ENCODE measurements at regions not wholly inside any gene's neighbourhood (a gene's known extent, or its start where the extent isn't known, plus 50 kb on each side); places are given as distances from the start of the nearest gene placed in this dataset.

DNA sequence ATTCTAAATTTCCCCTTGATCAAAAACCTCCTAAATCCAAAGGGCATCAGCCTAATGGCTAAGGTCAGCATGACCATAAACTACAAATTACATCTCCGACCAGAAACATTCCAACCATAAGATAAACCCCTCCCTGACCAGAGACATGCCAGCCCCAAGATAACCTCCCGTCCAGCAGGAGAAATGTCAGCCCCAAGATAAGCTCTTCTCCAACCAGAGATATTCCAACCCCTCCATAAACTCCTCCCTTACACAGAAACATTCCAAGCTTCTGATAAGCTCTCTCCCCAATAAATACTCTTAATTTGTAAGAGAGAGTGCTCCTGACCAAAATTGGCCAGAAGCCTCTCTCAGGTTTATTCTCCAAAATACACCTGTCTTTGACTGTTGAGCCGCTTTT, 274.0 kb downstream of the RNF152 start:
- no peak for DNase-seq

DNA sequence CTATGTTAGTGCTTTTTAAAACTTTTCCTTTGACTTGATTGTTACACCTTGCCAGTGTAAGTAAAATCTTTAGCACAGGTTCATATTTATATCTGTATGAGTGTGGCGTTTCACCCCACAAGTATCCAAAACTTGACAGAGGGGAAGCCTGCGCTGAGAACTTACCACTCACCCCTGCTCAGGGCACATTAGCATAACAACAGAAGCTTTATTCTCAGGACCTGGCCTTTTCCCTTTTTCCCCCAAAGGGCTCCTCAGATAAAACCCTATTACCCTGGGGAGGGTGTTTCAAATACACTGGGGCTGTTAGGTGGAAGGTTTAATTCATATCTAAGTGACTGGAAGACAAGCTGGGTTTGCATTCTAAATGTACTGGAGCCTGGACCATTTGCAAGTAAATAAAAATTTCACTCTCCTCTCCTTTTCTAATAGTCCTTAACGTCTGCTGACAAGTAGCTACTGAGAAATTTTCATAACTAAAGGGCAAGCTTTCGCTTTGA, 276.6 kb downstream of the RNF152 start:
- DNase-seq: no peak

DNA sequence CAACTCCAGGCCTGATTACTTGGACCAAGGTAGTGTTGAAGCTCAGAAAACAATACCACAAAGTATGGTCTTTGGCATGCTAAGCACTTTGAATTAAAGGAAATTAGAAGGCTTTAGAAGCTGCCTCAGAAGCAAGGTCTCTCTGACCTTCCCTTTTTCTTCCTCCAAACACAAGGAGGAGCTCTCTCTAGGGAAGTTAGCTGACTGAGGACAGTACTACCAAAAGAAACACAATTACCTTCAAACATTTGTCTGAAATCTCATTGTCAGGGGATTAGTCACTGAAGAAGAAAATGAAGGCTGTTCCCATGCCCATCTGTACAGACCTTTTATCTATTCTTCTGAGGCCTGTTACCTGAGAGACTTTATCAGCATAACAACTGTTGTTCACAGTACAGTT, 279.3 kb downstream of the CDH20 start:
- no peak for DNase-seq

DNA sequence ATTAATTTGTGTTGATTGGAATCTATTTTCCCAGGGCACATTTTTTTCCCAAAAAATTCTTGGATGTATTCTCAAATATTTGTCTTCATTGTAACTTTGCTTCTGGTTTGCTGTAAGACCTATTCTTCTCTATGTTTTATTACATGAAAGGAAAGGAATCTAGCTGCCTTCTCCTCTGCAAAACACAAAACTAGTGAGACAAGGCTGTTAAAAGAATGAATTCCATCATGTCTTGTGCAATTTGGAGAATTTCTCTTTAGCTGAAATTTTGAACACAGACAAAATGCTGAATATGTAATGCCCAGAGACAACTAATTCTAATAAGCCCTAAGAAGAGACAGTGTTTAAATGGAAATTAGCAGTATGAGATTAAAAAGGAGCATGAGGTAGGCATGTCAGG, 275.9 kb downstream of the CDH20 start:
- no peak for DNase-seq

DNA sequence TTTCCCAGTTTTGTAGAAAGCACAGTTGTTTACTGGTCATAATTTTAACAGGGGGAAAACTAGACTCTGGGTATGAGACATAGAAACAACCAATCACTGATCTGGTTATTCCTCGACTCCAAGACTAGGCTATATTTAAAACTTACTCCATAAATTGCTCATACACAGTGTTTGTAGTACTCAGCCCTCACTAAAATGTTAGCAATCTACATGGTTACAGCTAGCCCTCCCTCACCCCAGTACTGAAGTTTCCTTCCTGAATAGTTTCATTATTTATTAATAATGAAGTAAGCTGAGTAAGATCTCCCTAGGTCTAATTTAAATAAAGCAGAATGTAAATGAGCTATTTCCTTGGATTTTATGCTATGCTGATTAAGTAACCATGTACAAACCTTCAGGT, 275.1 kb downstream of the CDH20 start:
- DNase-seq: no peak

DNA sequence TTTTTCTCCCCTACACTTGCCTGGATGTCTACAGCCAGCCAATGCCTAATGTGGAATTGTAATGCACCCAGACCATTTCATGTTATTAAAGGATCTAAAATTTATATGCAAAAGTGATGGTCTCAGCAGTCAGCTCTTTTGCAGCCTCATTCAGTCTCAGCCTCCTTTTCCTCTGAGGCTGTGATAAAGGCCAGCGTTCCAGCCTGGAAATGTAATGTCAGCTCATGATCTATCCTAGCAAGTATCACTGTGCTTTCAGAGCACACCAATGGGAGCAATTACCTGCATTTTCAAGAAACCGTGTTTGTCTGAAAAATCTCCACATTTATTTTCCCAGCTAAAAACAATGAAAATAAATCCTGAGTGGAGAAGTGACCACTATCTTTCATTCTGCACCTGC, 274.6 kb downstream of the CDH20 start:
- DNase-seq: no peak

DNA sequence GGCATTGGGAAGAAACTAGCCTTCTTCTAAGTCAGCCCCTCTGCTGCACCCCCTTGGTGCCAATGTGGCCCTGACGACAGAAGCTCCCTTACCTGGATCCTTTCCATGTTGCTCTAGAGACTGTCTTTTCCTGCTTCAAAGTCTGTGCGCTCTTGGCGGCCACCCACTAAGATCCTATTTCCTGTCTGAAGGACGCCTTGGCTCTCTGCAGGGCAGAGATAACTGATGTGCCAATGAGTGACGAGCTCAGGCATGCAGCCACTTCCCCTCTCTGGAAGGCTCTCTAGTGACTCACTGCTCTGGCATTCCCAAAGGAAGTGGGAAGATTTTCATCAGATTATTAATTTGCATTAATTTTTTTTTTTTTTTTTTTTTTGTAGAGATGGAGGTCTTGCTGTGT, 273.5 kb downstream of the CDH20 start:
- peak; percentile 27 for DNase-seq

DNA sequence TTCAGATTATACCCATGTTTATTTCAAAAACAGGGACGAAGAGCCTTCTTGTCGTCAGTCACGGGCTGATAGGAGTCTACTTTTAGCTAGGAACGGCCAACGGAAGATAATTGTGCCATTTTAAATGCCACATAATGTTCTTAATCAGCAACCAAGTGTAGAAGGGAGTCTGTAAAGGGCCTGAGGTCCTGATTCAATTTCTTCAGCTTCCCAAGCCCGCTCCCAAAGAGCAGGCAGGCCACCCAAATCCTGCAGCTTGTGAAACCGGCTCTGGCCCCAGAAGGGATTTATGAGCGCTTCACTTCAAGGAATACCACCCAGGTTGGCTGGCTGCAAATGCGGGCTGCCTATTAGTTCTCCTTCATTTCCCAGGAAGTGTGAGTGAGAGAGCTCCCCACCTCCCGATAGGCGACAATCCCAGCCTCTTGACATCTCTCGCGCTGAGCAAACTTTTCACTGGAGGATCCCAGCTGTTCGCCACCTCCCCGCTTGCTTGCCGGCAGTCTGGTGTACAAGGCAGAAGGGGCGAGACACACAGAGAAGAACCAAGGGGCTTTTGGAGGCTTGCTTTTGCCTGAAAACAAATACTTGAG, 272.9 kb downstream of the CDH20 start:
- peak; percentile 50 for DNase-seq

DNA sequence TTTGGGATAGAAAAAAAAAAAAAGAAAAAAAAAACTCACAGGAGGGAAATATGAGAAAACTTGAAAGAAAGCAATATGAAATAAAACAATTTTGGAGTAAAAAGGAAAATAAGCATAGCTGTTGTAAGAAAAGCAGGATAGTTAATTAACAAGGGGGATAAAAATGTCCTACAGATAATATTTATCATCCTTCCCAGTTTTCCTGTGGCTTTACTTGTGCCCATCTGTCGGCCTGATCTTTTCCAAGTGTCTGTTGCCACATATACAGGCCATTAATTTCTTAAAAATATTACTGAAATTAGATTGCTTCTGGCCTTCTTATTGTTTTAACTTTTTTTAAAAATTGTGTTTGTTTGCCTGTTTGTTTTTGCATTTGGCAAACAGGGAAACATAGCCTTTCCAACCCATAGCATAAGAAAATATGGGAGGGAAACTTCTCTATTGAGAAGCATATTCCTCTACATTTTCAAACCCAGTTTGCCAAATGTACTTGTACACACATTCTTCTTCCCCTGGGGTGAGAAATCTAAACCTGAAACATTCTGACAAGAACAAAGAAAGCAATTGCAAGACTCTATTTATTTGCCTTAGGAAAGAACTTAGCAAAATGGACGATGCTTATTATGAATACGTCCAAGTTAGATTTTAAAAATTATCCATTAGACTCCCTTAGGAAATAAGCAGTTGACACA, 272.3 kb downstream of the CDH20 start:
- DNase-seq: no peak

Data from left kidney (tissue), 1 donor.